ENCODE measurements at regions not wholly inside any gene's neighbourhood (a gene's known extent, or its start where the extent isn't known, plus 50 kb on each side); places are given as distances from the start of the nearest gene placed in this dataset.

GRCh38 chr4:124265701-124266100 is 446.8 kb downstream of the ANKRD50 start:
- TF ChIP-seq FOXM1 (IDR thresholded peaks at IDR 0.05; ENCODE audit: borderline replicate concordance) (no peak), BHLHE40 (IDR thresholded peaks at IDR 0.05; ENCODE audit: borderline replicate concordance) (no peak), NFRKB (IDR thresholded peaks at IDR 0.05) (no peak), SP1 (IDR thresholded peaks at IDR 0.05) (no peak), SUZ12 (IDR thresholded peaks at IDR 0.05) (no peak), ELF4 (IDR thresholded peaks at IDR 0.05) (no peak), HDGF (IDR thresholded peaks at IDR 0.05; ENCODE audit: borderline replicate concordance) (no peak), ARNT (IDR thresholded peaks at IDR 0.05) (no peak), TARDBP (IDR thresholded peaks at IDR 0.05) (no peak), ZNF384 (IDR thresholded peaks at IDR 0.05) (no peak)
